HepG2 (cell line): ENCODE measurements at regions not wholly inside any gene's neighbourhood (a gene's known extent, or its start where the extent isn't known, plus 50 kb on each side); places are given as distances from the start of the nearest gene placed in this dataset.

Source experiments
- ARNT2 ChIP-seq: sonication (generic); formaldehyde crosslinking; IDR thresholded peaks from 2 replicates; pipeline ENCODE4 v1.8.0; 2022; ENCODE audit warnings: mild to moderate bottlenecking, low read depth, missing genetic modification reagents, moderate library complexity
- BCL3 ChIP-seq: sonication (generic); formaldehyde crosslinking; IDR thresholded peaks from 2 replicates; pipeline ENCODE4 v1.5.1; 2020; ENCODE audit warnings: mild to moderate bottlenecking, missing genetic modification reagents, moderate library complexity
- BCL6 ChIP-seq: IDR thresholded peaks from 2 replicates; pipeline ENCODE4 v1.6.1; 2016; ENCODE audit warnings: missing genetic modification reagents, missing compliant biosample characterization
- GPBP1L1 ChIP-seq: sonication (generic); formaldehyde crosslinking; IDR thresholded peaks from 2 replicates; pipeline ENCODE4 v1.5.0; 2020; ENCODE audit warnings: mild to moderate bottlenecking, missing genetic modification reagents
- GRHL1 ChIP-seq: sonication (generic); formaldehyde crosslinking; conservative IDR thresholded peaks from 2 replicates; pipeline ENCODE4 v1.8.0; 2022; ENCODE audit warnings: missing genetic modification reagents
- HINFP ChIP-seq: sonication (generic); formaldehyde crosslinking; IDR thresholded peaks from 2 replicates; pipeline ENCODE4 v1.4.0; 2020; ENCODE audit warnings: low read depth, mild to moderate bottlenecking, missing genetic modification reagents
- ISL2 ChIP-seq: sonication (generic); formaldehyde crosslinking; IDR thresholded peaks from 2 replicates; pipeline ENCODE4 v1.5.0; 2020; ENCODE audit warnings: missing genetic modification reagents
- JUN ChIP-seq: sonication (generic); formaldehyde crosslinking; IDR thresholded peaks from 2 replicates; pipeline ENCODE4 v1.4.0; 2020; ENCODE audit warnings: mild to moderate bottlenecking, missing genetic modification reagents
- KAT7 ChIP-seq: IDR thresholded peaks from 2 replicates; pipeline ENCODE4 v1.6.1; 2018; ENCODE audit warnings: borderline replicate concordance, missing compliant biosample characterization
- KDM2A ChIP-seq: sonication (generic); formaldehyde crosslinking; IDR thresholded peaks from 2 replicates; pipeline ENCODE4 v1.4.0; 2020; ENCODE audit warnings: low read depth, missing genetic modification reagents, borderline replicate concordance
- MBNL3 ChIP-seq: fragments of 250-450 bp; sonication (Bioruptor Pico); conservative IDR thresholded peaks from 2 replicates; pipeline ENCODE4 v1.8.0; 2022; ENCODE audit warnings: mild to moderate bottlenecking, inconsistent platforms
- NFAT5 ChIP-seq: sonication (generic); formaldehyde crosslinking; IDR thresholded peaks from 2 replicates; pipeline ENCODE4 v1.4.0; 2020; ENCODE audit warnings: missing genetic modification reagents
- TMF1 ChIP-seq: sonication (generic); formaldehyde crosslinking; IDR thresholded peaks from 2 replicates; pipeline ENCODE4 v1.8.1; 2022; ENCODE audit warnings: low read depth, missing genetic modification reagents
- ZFY ChIP-seq: sonication (generic); formaldehyde crosslinking; IDR thresholded peaks from 2 replicates; pipeline ENCODE4 v1.4.0; 2020; ENCODE audit warnings: missing genetic modification reagents
- ZNF234 ChIP-seq: sonication (generic); formaldehyde crosslinking; conservative IDR thresholded peaks from 2 replicates; pipeline ENCODE4 v1.5.1; 2020; ENCODE audit warnings: mild to moderate bottlenecking, missing genetic modification reagents
- ZNF33B ChIP-seq: sonication (generic); formaldehyde crosslinking; IDR thresholded peaks from 2 replicates; pipeline ENCODE4 v1.5.1; 2020; ENCODE audit warnings: mild to moderate bottlenecking, missing genetic modification reagents
- ZNF703 ChIP-seq: sonication (generic); formaldehyde crosslinking; IDR thresholded peaks from 2 replicates; pipeline ENCODE4 v1.5.1; 2020; ENCODE audit warnings: missing genetic modification reagents, mild to moderate bottlenecking, moderate library complexity, borderline replicate concordance
- ZNF737 ChIP-seq: sonication (generic); formaldehyde crosslinking; IDR thresholded peaks from 2 replicates; pipeline ENCODE4 v1.5.0; 2020; ENCODE audit warnings: missing genetic modification reagents, mild to moderate bottlenecking, borderline replicate concordance
- ZSCAN30 ChIP-seq: sonication (generic); formaldehyde crosslinking; IDR thresholded peaks from 2 replicates; pipeline ENCODE4 v1.5.0; 2020; ENCODE audit warnings: mild to moderate bottlenecking, missing genetic modification reagents

GRCh38 chr3:147184794-147185193, 221.5 kb downstream of the ZIC4 start (continued):
- TF ChIP-seq ZNF703 (CRISPR knock-in tag) (no peak), JUN (0 out of 2 replicates have a peak, but pooled peaks have one; percentile 33), ZNF33B (CRISPR knock-in tag) (no peak), ZNF737 (CRISPR knock-in tag) (no peak), KDM2A (CRISPR knock-in tag) (no peak), TMF1 (CRISPR knock-in tag) (no peak), HINFP (CRISPR knock-in tag) (no peak), ZFY (CRISPR knock-in tag) (no peak), ZNF234 (CRISPR knock-in tag) (no peak), MBNL3 (CRISPR knock-in tag) (no peak), ZSCAN30 (CRISPR knock-in tag) (no peak), BCL3 (CRISPR knock-in tag) (no peak), KAT7 (CRISPR knock-in tag) (0 out of 2 replicates have a peak, but pooled peaks have one; percentile 32), NFAT5 (CRISPR knock-in tag) (no peak), BCL6 (peak; percentile 71), ARNT2 (CRISPR knock-in tag) (no peak), GPBP1L1 (CRISPR knock-in tag) (no peak), GRHL1 (CRISPR knock-in tag) (no peak), ISL2 (CRISPR knock-in tag) (peak; percentile 85)
